Ectodermal cell (in vitro differentiated cells): ENCODE measurements at regions not wholly inside any gene's neighbourhood (a gene's known extent, or its start where the extent isn't known, plus 50 kb on each side); places are given as distances from the start of the nearest gene placed in this dataset.

Experiments used
- H3K27ac ChIP-seq: 2 replicates; pipeline ENCODE4 v1.7.0; 2013; ENCODE audit warnings: mild to moderate bottlenecking, low read depth, low read length; ENCODE audit not compliant: insufficient read depth, poor library complexity, severe bottlenecking
- H3K27me3 ChIP-seq: 2 replicates; pipeline ENCODE4 v1.7.0; 2013; ENCODE audit warnings: mild to moderate bottlenecking, low read length; ENCODE audit not compliant: insufficient read depth, control insufficient read depth, poor library complexity, severe bottlenecking
- H3K36me3 ChIP-seq: one replicate; pipeline ENCODE4 v1.7.0; 2013; ENCODE audit warnings: low read length; ENCODE audit not compliant: control insufficient read depth, insufficient read depth
- H3K4me1 ChIP-seq: one replicate; pipeline ENCODE4 v1.7.0; 2013; ENCODE audit warnings: low read length; ENCODE audit not compliant: control insufficient read depth, insufficient read depth
- H3K4me3 ChIP-seq: 2 replicates; pipeline ENCODE4 v1.7.0; 2013; ENCODE audit warnings: low read depth, low read length, control low read depth; ENCODE audit not compliant: insufficient read depth
- H3K9me3 ChIP-seq: 2 replicates; pipeline ENCODE4 v1.7.0; 2013; ENCODE audit warnings: mild to moderate bottlenecking, low read length, moderate library complexity; ENCODE audit not compliant: control insufficient read depth
- WGBS, 2 experiments: methylation state at CpG; one replicate each; pipeline ENCODE4 v1.1.7; 2013; ENCODE audit warnings: missing lambda C conversion rate in 2 of 2; 5-methylcytosine and 5-hydroxymethylcytosine counted together

DNA sequence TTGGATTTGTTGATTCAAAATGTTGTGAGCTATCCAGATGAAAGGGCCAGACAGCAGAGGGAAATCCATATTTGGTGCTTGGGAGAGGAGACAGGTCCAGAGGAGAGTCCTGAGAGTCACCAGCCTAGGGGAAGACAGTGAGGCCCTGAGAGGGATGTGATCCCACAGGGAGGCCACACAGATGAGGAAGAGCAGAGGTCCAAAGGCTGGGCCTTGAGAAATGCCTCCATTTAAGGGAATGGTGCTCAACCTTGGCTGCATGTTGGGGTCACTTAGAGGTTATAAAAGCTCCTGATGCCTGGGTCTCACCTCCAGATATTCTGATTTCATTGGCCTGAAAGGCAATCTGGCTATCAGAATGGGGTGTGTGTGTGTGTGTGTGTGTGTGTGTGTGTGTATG, 194.9 kb downstream of the UTP18 start:
- H3K36me3 ChIP-seq: no peaks in the 10 kb centered on the region
- H3K4me3 ChIP-seq: no peak overlapping the region
- no peaks in the 10 kb centered on the region for H3K9me3 ChIP-seq
- no peaks in the 10 kb centered on the region for H3K27me3 ChIP-seq
- H3K27ac ChIP-seq: no peak overlapping the region
- no peaks in the 10 kb centered on the region for H3K4me1 ChIP-seq

DNA sequence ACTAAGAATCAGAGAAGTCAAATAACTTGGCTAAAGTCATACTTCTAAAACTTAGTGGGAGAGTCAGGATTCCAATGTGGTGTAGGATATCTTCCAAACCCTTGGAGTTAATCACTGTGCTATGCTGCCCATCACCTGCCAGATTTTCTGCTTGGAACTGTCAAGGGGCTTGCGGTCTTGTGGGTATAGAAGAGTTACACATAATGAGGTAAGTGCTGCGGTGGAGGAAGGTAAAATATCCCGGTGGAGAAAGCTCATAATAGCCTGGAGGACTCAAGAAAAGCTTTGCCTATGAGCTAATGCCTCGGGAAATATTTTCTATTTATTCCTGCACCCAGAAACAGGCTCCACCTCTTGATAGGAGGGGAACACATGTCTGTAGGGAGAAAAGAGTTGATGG, 195.6 kb downstream of the UTP18 start:
- H3K4me3 ChIP-seq: no peak overlapping the region
- H3K36me3 ChIP-seq: no peaks in the 10 kb centered on the region
- H3K27ac ChIP-seq: no peak overlapping the region
- no peaks in the 10 kb centered on the region for H3K4me1 ChIP-seq
- 94 to 96% methylated on average over 4 of the region's 4 CpGs for WGBS, 2 experiments
- no peaks in the 10 kb centered on the region for H3K9me3 ChIP-seq
- no peaks in the 10 kb centered on the region for H3K27me3 ChIP-seq

GRCh38 chr17:51456942-51457341, 196.6 kb downstream of the UTP18 start:
- Histone ChIP-seq H3K27ac (no peak overlapping the region), H3K36me3 (no peaks in the 10 kb centered on the region), H3K27me3 (no peaks in the 10 kb centered on the region), H3K9me3 (no peaks in the 10 kb centered on the region), H3K4me3 (no peak overlapping the region), H3K4me1 (no peaks in the 10 kb centered on the region)
- WGBS, 2 experiments: 79 to 91% methylated on average over 1 of the region's 1 CpG

GRCh38 chr17:51461578-51462004, 201.2 kb downstream of the UTP18 start:
- H3K27ac ChIP-seq: no peak overlapping the region
- no peaks in the 10 kb centered on the region for H3K27me3 ChIP-seq
- H3K36me3 ChIP-seq: no peaks in the 10 kb centered on the region
- no peak overlapping the region for H3K4me3 ChIP-seq
- no peaks in the 10 kb centered on the region for H3K9me3 ChIP-seq
- H3K4me1 ChIP-seq: no peaks in the 10 kb centered on the region
- WGBS, 2 experiments: 64 to 67% methylated on average over 11 of the region's 11 CpGs

- Histone ChIP-seq H3K9me3 (no peaks in the 10 kb centered on the region), H3K36me3 (no peaks in the 10 kb centered on the region), H3K27ac (no peak overlapping the region), H3K27me3 (no peaks in the 10 kb centered on the region), H3K4me3 (no peak overlapping the region), H3K4me1 (no peaks in the 10 kb centered on the region)
- WGBS, 2 experiments: 90 to 95% methylated on average over 8 of the region's 8 CpGs
Measured at GRCh38 chr17:51463353-51463752, 203.0 kb downstream of the UTP18 start.

DNA sequence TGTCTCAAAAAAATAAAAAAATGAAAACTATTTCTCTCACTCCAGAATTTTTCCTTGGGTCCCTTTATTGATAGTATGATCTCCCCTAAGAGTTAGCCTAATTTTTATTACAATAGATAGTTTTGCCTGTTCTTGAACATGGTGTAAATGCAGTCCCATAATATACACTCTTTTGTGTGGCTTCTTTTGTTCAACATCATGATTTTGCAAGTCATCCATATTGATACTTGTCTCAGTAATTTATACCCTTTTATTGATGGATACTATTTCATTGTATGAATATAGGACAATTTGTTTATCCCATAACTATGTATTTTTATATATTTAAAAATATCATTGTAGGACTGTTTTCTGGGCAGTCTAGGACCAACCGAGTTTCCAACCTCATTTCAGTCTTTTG, 207.0 kb downstream of the UTP18 start:
- Histone ChIP-seq H3K36me3 (no peaks in the 10 kb centered on the region), H3K4me1 (no peaks in the 10 kb centered on the region), H3K27ac (no peak overlapping the region), H3K9me3 (no peaks in the 10 kb centered on the region), H3K4me3 (no peak overlapping the region), H3K27me3 (no peaks in the 10 kb centered on the region)
- 81 to 86% methylated on average over 1 of the region's 1 CpG for WGBS, 2 experiments

GRCh38 chr17:51472670-51473205, 212.4 kb downstream of the UTP18 start:
- H3K36me3 ChIP-seq: no peaks in the 10 kb centered on the region
- WGBS, 2 experiments: 100% methylated on average over 2 of the region's 2 CpGs; no CpG with 5 or more reads in 1 of the 2 experiments
- H3K4me1 ChIP-seq: no peaks in the 10 kb centered on the region

GRCh38 chr17:51474764-51475163, 214.4 kb downstream of the UTP18 start:
- H3K4me1 ChIP-seq: no peaks in the 10 kb centered on the region
- 55 to 62% methylated on average over 2 to 3 of the region's 4 CpGs for WGBS, 2 experiments
- H3K9me3 ChIP-seq: no peaks in the 10 kb centered on the region
- no peaks in the 10 kb centered on the region for H3K36me3 ChIP-seq
- H3K27me3 ChIP-seq: no peaks in the 10 kb centered on the region
- H3K4me3 ChIP-seq: no peak overlapping the region
- H3K27ac ChIP-seq: no peak overlapping the region

More at GRCh38 chr17:51472670-51473205, 212.4 kb downstream of the UTP18 start:
- Histone ChIP-seq H3K27me3 (no peaks in the 10 kb centered on the region), H3K27ac (no peak overlapping the region), H3K9me3 (no peaks in the 10 kb centered on the region), H3K4me3 (no peak overlapping the region)

DNA sequence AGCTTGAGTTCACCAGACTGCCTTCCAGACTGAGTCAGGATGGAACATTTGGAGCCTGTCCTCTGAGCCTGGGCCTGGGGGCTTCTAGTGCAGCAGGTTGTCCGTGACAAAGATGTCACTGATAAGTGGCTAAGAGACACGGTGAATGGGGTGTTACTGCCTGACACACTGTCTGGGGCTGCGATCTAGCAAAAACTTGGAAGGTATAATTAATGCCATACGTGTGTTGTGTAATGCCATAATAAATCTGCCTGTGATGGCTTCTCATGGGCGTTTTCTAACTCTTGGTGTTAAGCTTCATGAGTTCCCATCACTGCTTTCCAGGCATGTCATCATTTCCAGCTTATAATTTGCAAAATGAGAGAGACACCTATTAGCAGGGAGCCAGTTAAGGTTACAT, 215.4 kb downstream of the UTP18 start:
- Histone ChIP-seq H3K4me1 (no peaks in the 10 kb centered on the region), H3K4me3 (no peak overlapping the region), H3K36me3 (no peaks in the 10 kb centered on the region), H3K27ac (no peak overlapping the region), H3K27me3 (no peaks in the 10 kb centered on the region), H3K9me3 (no peaks in the 10 kb centered on the region)
- WGBS, 2 experiments: 92 to 94% methylated on average over 5 of the region's 5 CpGs

- Histone ChIP-seq H3K9me3 (no peaks in the 10 kb centered on the region), H3K4me1 (no peaks in the 10 kb centered on the region), H3K27ac (no peak overlapping the region), H3K27me3 (no peaks in the 10 kb centered on the region), H3K4me3 (no peak overlapping the region), H3K36me3 (no peaks in the 10 kb centered on the region)
- 81% methylated on average over 4 of the region's 4 CpGs for WGBS, 2 experiments
Measured at GRCh38 chr17:51479303-51479702, 219.0 kb downstream of the UTP18 start.

GRCh38 chr17:51481370-51481769, 221.0 kb downstream of the UTP18 start:
- Histone ChIP-seq H3K36me3 (no peaks in the 10 kb centered on the region), H3K4me1 (no peaks in the 10 kb centered on the region), H3K27me3 (no peaks in the 10 kb centered on the region), H3K4me3 (no peak overlapping the region), H3K27ac (no peak overlapping the region), H3K9me3 (no peaks in the 10 kb centered on the region)
- WGBS, 2 experiments: 83 to 97% methylated on average over 2 of the region's 2 CpGs
